HepG2 (cell line): ENCODE measurements at regions not wholly inside any gene's neighbourhood (a gene's known extent, or its start where the extent isn't known, plus 50 kb on each side); places are given as distances from the start of the nearest gene placed in this dataset.
A peak's percentile ranks its signal among the peaks of the same experiment; 100 is the strongest.

Experiments used
- ATAC-seq: fragments of 200-7000 bp; cut with Tn5 transposase; 3 replicates; pipeline ENCODE4 v1.9.1; 2020; ENCODE audit warnings: mild to moderate bottlenecking, moderate library complexity
- BruUV-seq: library from RNA; stranded (reverse); fragments of 400-500 nt; replicated peaks from 2 replicates; lab custom pipeline; 2021; lab: Mats Ljungman, UMichigan
- CTCF ChIA-PET: fragments of 300-600 bp; formaldehyde crosslinking; extraction: SDS; loops from one replicate; lab custom pipeline; 2021; ENCODE audit warnings: low total read pairs, inconsistent platforms, low intra/inter-chr PET ratio; lab: Yijun Ruan, JAX
- POLR2A ChIA-PET: fragments of 350-600 bp; sonication (Branson Sonifier 250); formaldehyde crosslinking; loops from one replicate; lab custom pipeline; 2020; ENCODE audit warnings: antibody characterized with exemption, inconsistent platforms; lab: Yijun Ruan, JAX
- DNase-seq: peaks from one replicate; pipeline ENCODE4 v3.0.0-alpha.2; 2015; ENCODE audit warnings: low spot score
- FAIRE-seq: peaks from 3 replicates; lab custom pipeline; 2011; peaks lifted over from hg19 to GRCh38; lab: Jason Lieb, UNC
- H2AFZ ChIP-seq: one replicate; pipeline ENCODE4 v1.6.1; 2011; ENCODE audit warnings: low read length, inconsistent platforms
- H3K27ac ChIP-seq: fragments of 300-600 bp; 3 replicates; pipeline ENCODE4 v1.8.0; 2011; ENCODE audit warnings: mixed run types, mild to moderate bottlenecking, mixed read lengths, low read length, inconsistent platforms; ENCODE audit not compliant: insufficient read depth; ENCODE audit errors: extremely low read length
- H3K27me3 ChIP-seq, 2 experiments: fragments of 200-600 bp in 1 of 2; 2 replicates in 1 of 2; 3 replicates in 1 of 2; pipeline versions ENCODE4 v1.6.0 to v1.8.0; 2011; ENCODE audit warnings: low read length in 2 of 2, mild to moderate bottlenecking in 2 of 2, moderate library complexity in 2 of 2, inconsistent platforms in 1 of 2; ENCODE audit not compliant: insufficient read depth in 2 of 2, control insufficient read depth in 1 of 2
- H3K36me3 ChIP-seq, 2 experiments: fragments of 200-600 bp in 1 of 2; replicated peaks in 1 of 2; 2 replicates in 1 of 2; 3 replicates in 1 of 2; pipeline versions ENCODE4 v1.5.1 to v1.8.0; 2011; ENCODE audit warnings: low read length in 2 of 2, inconsistent platforms in 1 of 2; ENCODE audit not compliant: insufficient read depth in 2 of 2, control insufficient read depth in 1 of 2
- H3K4me1 ChIP-seq: 2 replicates; pipeline ENCODE4 v1.5.1; 2012; ENCODE audit warnings: low read length, inconsistent platforms; ENCODE audit not compliant: insufficient read depth
- H3K4me2 ChIP-seq: 2 replicates; pipeline ENCODE4 v1.6.0; 2011; ENCODE audit warnings: low read depth, low read length, inconsistent platforms
- H3K4me3 ChIP-seq, 3 experiments: fragments of 200-600 bp in 1 of 3; sonication (generic), shearing (Covaris generic) in 1 of 3; replicated peaks in 1 of 3; 2 replicates each; pipeline ENCODE4 v1.5.1; 2011 to 2016; ENCODE audit warnings: low read length in 3 of 3, inconsistent platforms in 2 of 3, low read depth in 2 of 3, mild to moderate bottlenecking in 2 of 3, control low read depth in 1 of 3, mixed read lengths in 1 of 3; ENCODE audit not compliant: insufficient read depth in 1 of 3
- H3K79me2 ChIP-seq: one replicate; pipeline ENCODE4 v1.6.1; 2011; ENCODE audit warnings: low read length, inconsistent platforms; ENCODE audit not compliant: insufficient read depth
- H3K9ac ChIP-seq: 2 replicates; pipeline ENCODE4 v1.6.0; 2011; ENCODE audit warnings: mild to moderate bottlenecking, low read depth, low read length, inconsistent platforms; ENCODE audit not compliant: insufficient read depth
- H3K9me3 ChIP-seq: 2 replicates; pipeline ENCODE4 v1.5.1; 2012; ENCODE audit warnings: mild to moderate bottlenecking, low read length
- H4K20me1 ChIP-seq: 2 replicates; pipeline ENCODE4 v1.6.0; 2011; ENCODE audit warnings: inconsistent platforms, mild to moderate bottlenecking, low read length, moderate library complexity; ENCODE audit not compliant: insufficient read depth
- GZF1 ChIP-seq: sonication (generic); formaldehyde crosslinking; IDR thresholded peaks from 2 replicates; pipeline ENCODE4 v1.5.1; 2020; ENCODE audit warnings: mild to moderate bottlenecking, missing genetic modification reagents
- MAFF ChIP-seq: IDR thresholded peaks from 2 replicates; pipeline ENCODE4 v1.6.1; 2011; ENCODE audit warnings: low read depth, low read length, improper control_type of control experiment
- MAFK ChIP-seq, 2 experiments: IDR thresholded peaks in 1 of 2; conservative IDR thresholded peaks in 1 of 2; 2 replicates each; pipeline ENCODE4 v1.6.1; 2011; ENCODE audit warnings: improper control_type of control experiment in 2 of 2, low read length in 2 of 2
- NBN ChIP-seq: fragments of 450-650 bp; conservative IDR thresholded peaks from 2 replicates; pipeline ENCODE4 v1.6.1; 2017
- ZKSCAN1 ChIP-seq: fragments of 150-350 bp; IDR thresholded peaks from 2 replicates; pipeline ENCODE4 v1.6.1; 2014; ENCODE audit warnings: low read length
- ZMAT3 ChIP-seq: sonication (generic); formaldehyde crosslinking; conservative IDR thresholded peaks from 2 replicates; pipeline ENCODE4 v1.7.0; 2021; ENCODE audit warnings: missing genetic modification reagents
- ZNF646 ChIP-seq: sonication (generic); formaldehyde crosslinking; IDR thresholded peaks from 2 replicates; pipeline ENCODE4 v1.9.0; 2021; ENCODE audit warnings: mild to moderate bottlenecking, missing genetic modification reagents
- WGBS: methylation state at CpG from one replicate; pipeline ENCODE4 v1.1.6; 2017; ENCODE audit warnings: low lambda C conversion rate; 5-methylcytosine and 5-hydroxymethylcytosine counted together
- in situ Hi-C: cut with HindIII; loops from 2 replicates; pipeline ENCODE4 v1.10.0; 2017; ENCODE audit warnings: low pct_unique_long_range_greater_than_20kb; ENCODE audit not compliant: extremely low pct_ligation_motif_present
- intact Hi-C: fragments of 100-400 bp; cut with micrococcal nuclease; formaldehyde crosslinking; loops from one replicate; pipeline ENCODE4 v1.10.0; 2022; ENCODE audit not compliant: unreplicated experiment

GRCh38 chr5:36388288-36388687 is 86.6 kb upstream of the RANBP3L start:
- H3K36me3 ChIP-seq = no peaks in the 10 kb centered on the region
- no peaks in the 10 kb centered on the region for H3K9me3 ChIP-seq
- ATAC-seq (no peak), DNase-seq (no peak), FAIRE-seq (no peak)
- no peak overlapping the region for H3K4me3 ChIP-seq
- H3K4me1 ChIP-seq = peaks cover 15% of the 10 kb centered on the region
- H3K27ac ChIP-seq = no peak overlapping the region
- ChIA-PET CTCF (no interaction called here), POLR2A (no interaction called here)
- H3K9ac ChIP-seq = no peak overlapping the region
- H4K20me1 ChIP-seq = no peaks in the 10 kb centered on the region
- in situ Hi-C loops = no loop called here
- intact Hi-C loops = no loop called here
- BruUV-seq = no TSS peak
- no peak overlapping the region for H3K4me2 ChIP-seq
- H2AFZ ChIP-seq = no peak overlapping the region
- no peak for TF ChIP-seq NBN
- peak; percentile 62 for TF ChIP-seq MAFK (conservative IDR thresholded peaks at IDR 0.05 in 1 of 2, IDR thresholded peaks at IDR 0.05 in 1 of 2; ENCODE audit: low read length in 2 of 2)
- TF ChIP-seq MAFF = peak; percentile 50; the same call in 1 of the 2 replicates
- peaks cover 0 to 14% of the 10 kb centered on the region in 2 experiments; a peak in 2 of 5 replicates for H3K27me3 ChIP-seq
- WGBS = 64% methylated on average over 4 of the region's 4 CpGs
- H3K79me2 ChIP-seq = no peaks in the 10 kb centered on the region

GRCh38 chr5:36389245-36389644 is 87.5 kb upstream of the RANBP3L start:
- intact Hi-C loops (no loop called here), in situ Hi-C loops (no loop called here)
- DNase-seq (no peak), ATAC-seq (no peak), FAIRE-seq (no peak)
- Histone ChIP-seq H2AFZ (no peak overlapping the region), H3K4me1 (peaks cover 9% of the 10 kb centered on the region), H3K9ac (no peak overlapping the region), H3K9me3 (no peaks in the 10 kb centered on the region), H3K27me3 (peaks cover 0 to 14% of the 10 kb centered on the region in 2 experiments; a peak in 2 of 5 replicates), H3K36me3 (no peaks in the 10 kb centered on the region), H4K20me1 (no peaks in the 10 kb centered on the region), H3K27ac (no peak overlapping the region), H3K4me3 (no peak overlapping the region), H3K4me2 (peak overlapping the region; percentile 39; the same call in 1 of the 2 replicates), H3K79me2 (no peaks in the 10 kb centered on the region)
- POLR2A ChIA-PET = no interaction called here
- no peak for TF ChIP-seq ZKSCAN1
- 0 out of 2 replicates have a peak, but pooled peaks have one; percentile 68 for TF ChIP-seq GZF1 (CRISPR knock-in tag)
- TF ChIP-seq ZNF646 (CRISPR knock-in tag) = 0 out of 2 replicates have a peak, but pooled peaks have one; percentile 37
- no peak for TF ChIP-seq ZMAT3 (CRISPR knock-in tag)
- WGBS = 35% methylated on average over 4 of the region's 4 CpGs
- CTCF ChIA-PET = no interaction called here
- BruUV-seq = no TSS peak
